H9 (cell line): ENCODE measurements at regions not wholly inside any gene's neighbourhood (a gene's known extent, or its start where the extent isn't known, plus 50 kb on each side); places are given as distances from the start of the nearest gene placed in this dataset.

Experiments
- DNase-seq: peaks from one replicate; pipeline ENCODE4 v3.0.0-alpha.2; 2017
- H2AFZ ChIP-seq: one replicate; pipeline ENCODE4 v1.6.1; 2013; ENCODE audit warnings: mild to moderate bottlenecking, low read length, control low read depth, moderate library complexity
- H2AK5ac ChIP-seq: 2 replicates; pipeline ENCODE4 v1.6.1; 2013; ENCODE audit warnings: low read length, control low read depth, mixed read lengths; ENCODE audit not compliant: insufficient read length
- H2BK120ac ChIP-seq: one replicate; pipeline ENCODE4 v1.6.1; 2013; ENCODE audit warnings: low read depth, mild to moderate bottlenecking, low read length, control low read depth, inconsistent platforms; ENCODE audit not compliant: poor library complexity, severe bottlenecking
- H2BK12ac ChIP-seq: 2 replicates; pipeline ENCODE4 v1.6.1; 2013; ENCODE audit warnings: low read length, control low read depth, mixed read lengths, low read depth; ENCODE audit not compliant: insufficient read length
- H2BK15ac ChIP-seq: 2 replicates; pipeline ENCODE4 v1.6.1; 2013; ENCODE audit warnings: low read depth, low read length, control low read depth
- H2BK20ac ChIP-seq: one replicate; pipeline ENCODE4 v1.6.1; 2013; ENCODE audit warnings: low read depth, mild to moderate bottlenecking, low read length, control low read depth, inconsistent platforms; ENCODE audit not compliant: poor library complexity, severe bottlenecking
- H2BK5ac ChIP-seq: 2 replicates; pipeline ENCODE4 v1.6.1; 2013; ENCODE audit warnings: low read length, control low read depth, mixed read lengths; ENCODE audit not compliant: insufficient read length
- H3K14ac ChIP-seq: 2 replicates; pipeline ENCODE4 v1.6.1; 2013; ENCODE audit warnings: low read length, control low read depth; ENCODE audit not compliant: insufficient read depth
- H3K18ac ChIP-seq: 2 replicates; pipeline ENCODE4 v1.6.1; 2013; ENCODE audit warnings: low read depth, mild to moderate bottlenecking, mixed read lengths, low read length, control low read depth; ENCODE audit not compliant: insufficient read length
- H3K23ac ChIP-seq: 2 replicates; pipeline ENCODE4 v1.6.1; 2013; ENCODE audit warnings: low read length, control low read depth, mixed read lengths, low read depth; ENCODE audit not compliant: insufficient read length
- H3K23me2 ChIP-seq: 2 replicates; pipeline ENCODE4 v1.6.1; 2013; ENCODE audit warnings: low read depth, mild to moderate bottlenecking, mixed read lengths, low read length, control low read depth; ENCODE audit not compliant: insufficient read length, poor library complexity, severe bottlenecking
- H3K27ac ChIP-seq: 2 replicates; pipeline ENCODE4 v1.5.1; 2013; ENCODE audit warnings: low read length, control low read depth, mixed read lengths, low read depth; ENCODE audit not compliant: insufficient read length
- H3K27me3 ChIP-seq: 2 replicates; pipeline ENCODE4 v1.6.1; 2013; ENCODE audit warnings: low read length, control low read depth, inconsistent platforms; ENCODE audit not compliant: insufficient read depth
- H3K4ac ChIP-seq: 2 replicates; pipeline ENCODE4 v1.6.1; 2013; ENCODE audit warnings: low read depth, mild to moderate bottlenecking, control low read depth, inconsistent platforms, low read length, moderate library complexity
- H3K4me1 ChIP-seq: 2 replicates; pipeline ENCODE4 v1.6.1; 2013; ENCODE audit warnings: low read length, control low read depth, inconsistent platforms; ENCODE audit not compliant: insufficient read depth
- H3K4me2 ChIP-seq: 2 replicates; pipeline ENCODE4 v1.6.1; 2013; ENCODE audit warnings: low read length, control low read depth, mixed read lengths; ENCODE audit not compliant: insufficient read length, insufficient read depth
- H3K56ac ChIP-seq: 2 replicates; pipeline ENCODE4 v1.6.1; 2013; ENCODE audit warnings: low read depth, mild to moderate bottlenecking, mixed read lengths, low read length, control low read depth; ENCODE audit not compliant: insufficient read length
- H3K79me1 ChIP-seq: 2 replicates; pipeline ENCODE4 v1.6.1; 2013; ENCODE audit warnings: low read depth, mild to moderate bottlenecking, moderate library complexity, low read length, control low read depth, inconsistent platforms; ENCODE audit not compliant: insufficient read depth, poor library complexity, severe bottlenecking
- H3K79me2 ChIP-seq: 2 replicates; pipeline ENCODE4 v1.6.1; 2013; ENCODE audit warnings: low read length, control low read depth, inconsistent platforms; ENCODE audit not compliant: insufficient read depth
- H3K9ac ChIP-seq: 2 replicates; pipeline ENCODE4 v1.6.1; 2013; ENCODE audit warnings: low read length, control low read depth, mixed read lengths; ENCODE audit not compliant: insufficient read length; ENCODE audit errors: extremely low read depth
- H3K9me3 ChIP-seq: one replicate; pipeline ENCODE4 v1.6.1; 2013; ENCODE audit warnings: low read depth, low read length, inconsistent platforms; ENCODE audit not compliant: control insufficient read depth
- H3T11ph ChIP-seq: one replicate; pipeline ENCODE4 v1.6.1; 2013; ENCODE audit warnings: mild to moderate bottlenecking, low read length, control low read depth, inconsistent platforms
- H4K20me1 ChIP-seq: one replicate; pipeline ENCODE4 v1.6.1; 2013; ENCODE audit not compliant: control insufficient read depth, insufficient read length, insufficient read depth
- H4K5ac ChIP-seq: 2 replicates; pipeline ENCODE4 v1.6.1; 2013; ENCODE audit warnings: low read depth, mild to moderate bottlenecking, mixed read lengths, low read length, control low read depth; ENCODE audit not compliant: insufficient read length
- H4K8ac ChIP-seq: replicated peaks from 2 replicates; pipeline ENCODE4 v1.6.1; 2013; ENCODE audit warnings: low read length, control low read depth, mixed read lengths, low read depth; ENCODE audit not compliant: insufficient read length
- H4K91ac ChIP-seq: 2 replicates; pipeline ENCODE4 v1.6.1; 2013; ENCODE audit warnings: low read depth, mild to moderate bottlenecking, moderate library complexity, mixed read lengths, low read length, control low read depth; ENCODE audit not compliant: insufficient read length
- H3K27ac Mint-ChIP-seq, 3 experiments: 2 replicates in 2 of 3; 3 replicates in 1 of 3; pipeline ENCODE4 v1.8.0; 2020 to 2021; ENCODE audit warnings: mixed read lengths in 3 of 3, mild to moderate bottlenecking in 1 of 3, moderate library complexity in 1 of 3
- H3K27me3 Mint-ChIP-seq: 2 replicates; pipeline ENCODE4 v1.8.0; 2021; ENCODE audit warnings: low read depth, mild to moderate bottlenecking, moderate library complexity, mixed read lengths
- H3K36me3 Mint-ChIP-seq, 3 experiments: 2 replicates in 2 of 3; 3 replicates in 1 of 3; pipeline ENCODE4 v1.8.0; 2020 to 2021; ENCODE audit warnings: low read depth in 3 of 3, mixed read lengths in 3 of 3; ENCODE audit not compliant: insufficient read depth in 1 of 3
- H3K4me1 Mint-ChIP-seq, 2 experiments: 2 replicates each; pipeline ENCODE4 v1.8.0; 2020; ENCODE audit warnings: mixed read lengths in 2 of 2
- H3K4me3 Mint-ChIP-seq, 2 experiments: 2 replicates in 1 of 2; 3 replicates in 1 of 2; pipeline ENCODE4 v1.8.0; 2020 to 2021; ENCODE audit warnings: mild to moderate bottlenecking in 2 of 2, mixed read lengths in 2 of 2, moderate library complexity in 1 of 2
- H3K9me3 Mint-ChIP-seq, 2 experiments: 2 replicates in 1 of 2; 3 replicates in 1 of 2; pipeline ENCODE4 v1.8.0; 2020; ENCODE audit warnings: mild to moderate bottlenecking in 2 of 2, mixed read lengths in 2 of 2, moderate library complexity in 1 of 2
- CTCF ChIP-seq: fragments of 200-600 bp; sonication (generic); conservative IDR thresholded peaks from 3 replicates; pipeline ENCODE4 v1.8.0; 2021; ENCODE audit warnings: antibody characterized with exemption, mild to moderate bottlenecking
- WGBS: extraction: QIAGEN DNeasy Blood & Tissue Kit; methylation state at CpG from one replicate; pipeline ENCODE4 v1.1.7; 2013; ENCODE audit warnings: missing lambda C conversion rate, low lambda C conversion rate, mixed read lengths; ENCODE audit not compliant: insufficient read length; ENCODE audit errors: extremely low coverage; 5-methylcytosine and 5-hydroxymethylcytosine counted together

- Histone ChIP-seq H3K27ac (no peak overlapping the region), H2BK120ac (no peak overlapping the region), H3K18ac (no peak overlapping the region), H3K27me3 (no peaks in the 10 kb centered on the region; the same call in 1 of the 2 replicates), H3K79me2 (no peaks in the 10 kb centered on the region), H2BK20ac (no peak overlapping the region), H3K56ac (no peak overlapping the region), H2BK12ac (no peak overlapping the region), H2AK5ac (no peak overlapping the region), H3K79me1 (no peaks in the 10 kb centered on the region), H4K8ac (no peak overlapping the region), H3K23me2 (no peaks in the 10 kb centered on the region), H3K9me3 (no peaks in the 10 kb centered on the region), H4K91ac (no peak overlapping the region), H2AFZ (no peak overlapping the region), H2BK15ac (no peak overlapping the region), H4K5ac (no peak overlapping the region), H3K4me2 (no peak overlapping the region), H3K4ac (no peak overlapping the region), H4K20me1 (no peaks in the 10 kb centered on the region), H3K23ac (no peak overlapping the region), H3K9ac (no peak overlapping the region), H3K4me1 (no peaks in the 10 kb centered on the region), H3K14ac (no peak overlapping the region), H3T11ph (no peak overlapping the region), H2BK5ac (no peak overlapping the region)
- peaks cover 0 to 3% of the 10 kb centered on the region in 2 experiments; a peak in 1 of 4 replicates for H3K4me1 Mint-ChIP-seq
- no CpG with 5 or more reads among the region's 3 CpGs for WGBS
- no peak for DNase-seq
- no peak overlapping the region for H3K4me3 Mint-ChIP-seq
- no peaks in the 10 kb centered on the region; the same call in 1 of the 2 replicates for H3K27me3 Mint-ChIP-seq
- H3K9me3 Mint-ChIP-seq = peaks cover 0 to 4% of the 10 kb centered on the region in 2 experiments; a peak in 2 of 5 replicates
- H3K27ac Mint-ChIP-seq = no peak overlapping the region
- no peak for TF ChIP-seq CTCF
- peaks cover 0 to 5% (median 0%) of the 10 kb centered on the region in 3 experiments; a peak in 1 of 7 replicates for H3K36me3 Mint-ChIP-seq
Measured at GRCh38 chr14:51490205-51490604, 161.5 kb upstream of the FRMD6 start.
